ENCODE measurements at regions not wholly inside any gene's neighbourhood (a gene's known extent, or its start where the extent isn't known, plus 50 kb on each side); places are given as distances from the start of the nearest gene placed in this dataset.

- TF ChIP-seq NR2C1 (IDR thresholded peaks at IDR 0.05) (no peak), NRF1 (conservative IDR thresholded peaks at IDR 0.05; ENCODE audit: low read depth, low read length) (no peak), GABPA (IDR thresholded peaks at IDR 0.05; ENCODE audit: low read depth) (no peak), PAX8 (IDR thresholded peaks at IDR 0.05) (no peak), MYC (IDR thresholded peaks at IDR 0.05; ENCODE audit: insufficient read depth, insufficient read length, insufficient replicate concordance, low read length, severe bottlenecking) (no peak)
- TF ChIP-seq, protein P1, sequence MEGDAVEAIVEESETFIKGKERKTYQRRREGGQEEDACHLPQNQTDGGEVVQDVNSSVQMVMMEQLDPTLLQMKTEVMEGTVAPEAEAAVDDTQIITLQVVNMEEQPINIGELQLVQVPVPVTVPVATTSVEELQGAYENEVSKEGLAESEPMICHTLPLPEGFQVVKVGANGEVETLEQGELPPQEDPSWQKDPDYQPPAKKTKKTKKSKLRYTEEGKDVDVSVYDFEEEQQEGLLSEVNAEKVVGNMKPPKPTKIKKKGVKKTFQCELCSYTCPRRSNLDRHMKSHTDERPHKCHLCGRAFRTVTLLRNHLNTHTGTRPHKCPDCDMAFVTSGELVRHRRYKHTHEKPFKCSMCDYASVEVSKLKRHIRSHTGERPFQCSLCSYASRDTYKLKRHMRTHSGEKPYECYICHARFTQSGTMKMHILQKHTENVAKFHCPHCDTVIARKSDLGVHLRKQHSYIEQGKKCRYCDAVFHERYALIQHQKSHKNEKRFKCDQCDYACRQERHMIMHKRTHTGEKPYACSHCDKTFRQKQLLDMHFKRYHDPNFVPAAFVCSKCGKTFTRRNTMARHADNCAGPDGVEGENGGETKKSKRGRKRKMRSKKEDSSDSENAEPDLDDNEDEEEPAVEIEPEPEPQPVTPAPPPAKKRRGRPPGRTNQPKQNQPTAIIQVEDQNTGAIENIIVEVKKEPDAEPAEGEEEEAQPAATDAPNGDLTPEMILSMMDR (IDR thresholded peaks at IDR 0.05 in 2 of 3, conservative IDR thresholded peaks at IDR 0.05 in 1 of 3; ENCODE audit: control insufficient read depth in 2 of 3, extremely low read depth in 1 of 3, insufficient read depth in 1 of 3, low read depth in 3 of 3, low read length in 3 of 3) = no peak
- TF ChIP-seq, protein P2, sequence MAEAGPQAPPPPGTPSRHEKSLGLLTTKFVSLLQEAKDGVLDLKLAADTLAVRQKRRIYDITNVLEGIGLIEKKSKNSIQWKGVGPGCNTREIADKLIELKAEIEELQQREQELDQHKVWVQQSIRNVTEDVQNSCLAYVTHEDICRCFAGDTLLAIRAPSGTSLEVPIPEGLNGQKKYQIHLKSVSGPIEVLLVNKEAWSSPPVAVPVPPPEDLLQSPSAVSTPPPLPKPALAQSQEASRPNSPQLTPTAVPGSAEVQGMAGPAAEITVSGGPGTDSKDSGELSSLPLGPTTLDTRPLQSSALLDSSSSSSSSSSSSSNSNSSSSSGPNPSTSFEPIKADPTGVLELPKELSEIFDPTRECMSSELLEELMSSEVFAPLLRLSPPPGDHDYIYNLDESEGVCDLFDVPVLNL (IDR thresholded peaks at IDR 0.05; ENCODE audit: low read depth, low read length) = no peak
- TF ChIP-seq, protein P3, sequence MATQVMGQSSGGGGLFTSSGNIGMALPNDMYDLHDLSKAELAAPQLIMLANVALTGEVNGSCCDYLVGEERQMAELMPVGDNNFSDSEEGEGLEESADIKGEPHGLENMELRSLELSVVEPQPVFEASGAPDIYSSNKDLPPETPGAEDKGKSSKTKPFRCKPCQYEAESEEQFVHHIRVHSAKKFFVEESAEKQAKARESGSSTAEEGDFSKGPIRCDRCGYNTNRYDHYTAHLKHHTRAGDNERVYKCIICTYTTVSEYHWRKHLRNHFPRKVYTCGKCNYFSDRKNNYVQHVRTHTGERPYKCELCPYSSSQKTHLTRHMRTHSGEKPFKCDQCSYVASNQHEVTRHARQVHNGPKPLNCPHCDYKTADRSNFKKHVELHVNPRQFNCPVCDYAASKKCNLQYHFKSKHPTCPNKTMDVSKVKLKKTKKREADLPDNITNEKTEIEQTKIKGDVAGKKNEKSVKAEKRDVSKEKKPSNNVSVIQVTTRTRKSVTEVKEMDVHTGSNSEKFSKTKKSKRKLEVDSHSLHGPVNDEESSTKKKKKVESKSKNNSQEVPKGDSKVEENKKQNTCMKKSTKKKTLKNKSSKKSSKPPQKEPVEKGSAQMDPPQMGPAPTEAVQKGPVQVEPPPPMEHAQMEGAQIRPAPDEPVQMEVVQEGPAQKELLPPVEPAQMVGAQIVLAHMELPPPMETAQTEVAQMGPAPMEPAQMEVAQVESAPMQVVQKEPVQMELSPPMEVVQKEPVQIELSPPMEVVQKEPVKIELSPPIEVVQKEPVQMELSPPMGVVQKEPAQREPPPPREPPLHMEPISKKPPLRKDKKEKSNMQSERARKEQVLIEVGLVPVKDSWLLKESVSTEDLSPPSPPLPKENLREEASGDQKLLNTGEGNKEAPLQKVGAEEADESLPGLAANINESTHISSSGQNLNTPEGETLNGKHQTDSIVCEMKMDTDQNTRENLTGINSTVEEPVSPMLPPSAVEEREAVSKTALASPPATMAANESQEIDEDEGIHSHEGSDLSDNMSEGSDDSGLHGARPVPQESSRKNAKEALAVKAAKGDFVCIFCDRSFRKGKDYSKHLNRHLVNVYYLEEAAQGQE (IDR thresholded peaks at IDR 0.05; ENCODE audit: low read depth, low read length) = no peak
These were observed 118.9 kb downstream of the PPP1R3A start for GRCh38 chr7:113799896-113800295.
